ENCODE measurements at regions not wholly inside any gene's neighbourhood (a gene's known extent, or its start where the extent isn't known, plus 50 kb on each side); places are given as distances from the start of the nearest gene placed in this dataset.

GRCh38 chr7:42350801-42351200 is 113.8 kb upstream of the GLI3 start:
- H3K4me1 ChIP-seq (replicated peaks in 1 of 4; ENCODE audit: control insufficient read depth in 3 of 4, insufficient read depth in 4 of 4, low read length in 3 of 4), result peaks cover 4 to 8% (median 6%) of the 10 kb centered on the region in 4 experiments; a peak in 6 of 7 replicates
- ChIA-PET CTCF (ENCODE audit: partially characterized antibody) (no interaction called here), POLR2A (ENCODE audit: partially characterized antibody) (no interaction called here)
- H4K91ac ChIP-seq (replicated peaks; ENCODE audit: insufficient read length, low read length), result no peak overlapping the region
- H2BK12ac ChIP-seq (ENCODE audit: low read depth, low read length), result no peak overlapping the region
- H2AFZ ChIP-seq (ENCODE audit: low read length), result no peak overlapping the region
- H3K56ac ChIP-seq (replicated peaks; ENCODE audit: insufficient read length, low read depth, low read length), result no peak overlapping the region
- no peak overlapping the region for H3K4ac ChIP-seq (replicated peaks; ENCODE audit: insufficient read length, low read depth, low read length)
- no peaks in the 10 kb centered on the region for H3K36me3 ChIP-seq (ENCODE audit: control insufficient read depth in 2 of 4, insufficient read depth in 4 of 4, low read length in 3 of 4)
- no peaks in the 10 kb centered on the region for H3K79me2 ChIP-seq (ENCODE audit: control insufficient read depth in 1 of 2, insufficient read depth in 2 of 2, low read length in 2 of 2)
- no peak overlapping the region for H2BK120ac ChIP-seq (replicated peaks; ENCODE audit: low read depth, low read length)
- no peak overlapping the region for H3K4me3 ChIP-seq (ENCODE audit: extremely low read depth in 1 of 4, insufficient read depth in 2 of 4, low read depth in 3 of 4, low read length in 4 of 4)
- DNase-seq (ENCODE audit: low read depth in 1 of 2, low spot score in 2 of 2) (no peak), FAIRE-seq (no peak)
- WGBS, 2 experiments (ENCODE audit: extremely low coverage in 1 of 2, insufficient coverage in 1 of 2, insufficient read length in 1 of 2, insufficient replicate concordance in 2 of 2, low coverage in 1 of 2, low lambda C conversion rate in 2 of 2, missing lambda C conversion rate in 1 of 2), result 93% methylated on average over 2 of the region's 2 CpGs; no CpG with 5 or more reads in 1 of the 2 experiments
- H3K14ac ChIP-seq (ENCODE audit: insufficient read length), result no peak overlapping the region
- no peak overlapping the region for H3K18ac ChIP-seq (ENCODE audit: extremely low read depth, low read length)
- no peak overlapping the region for H2BK20ac ChIP-seq (ENCODE audit: low read length)
- H2BK15ac ChIP-seq (ENCODE audit: low read length), result no peak overlapping the region
- H3K27me3 ChIP-seq (replicated peaks in 1 of 4; ENCODE audit: control insufficient read depth in 3 of 4, extremely low read depth in 1 of 4, insufficient read depth in 3 of 4, low read length in 3 of 4), result no peaks in the 10 kb centered on the region
- H4K20me1 ChIP-seq (replicated peaks in 1 of 2; ENCODE audit: control insufficient read depth in 1 of 2, insufficient read depth in 2 of 2, low read length in 2 of 2), result no peaks in the 10 kb centered on the region
- no peaks in the 10 kb centered on the region for H3K23me2 ChIP-seq (ENCODE audit: low read depth, low read length)
- no peak overlapping the region for H3K4me2 ChIP-seq (ENCODE audit: insufficient read depth in 1 of 2, low read depth in 2 of 2, low read length in 2 of 2)
- no peak overlapping the region for H3K9ac ChIP-seq (replicated peaks in 1 of 4; ENCODE audit: extremely low read depth in 1 of 4, low read depth in 3 of 4, low read length in 3 of 4)
- H2BK5ac ChIP-seq (ENCODE audit: low read depth, low read length), result no peak overlapping the region
- H4K8ac ChIP-seq (ENCODE audit: extremely low read depth, insufficient read depth, low read length), result no peak overlapping the region
- H4K5ac ChIP-seq (ENCODE audit: insufficient read length, low read depth, low read length), result no peak overlapping the region
- no peaks in the 10 kb centered on the region for H3K9me3 ChIP-seq (ENCODE audit: insufficient read depth in 2 of 2, low read depth in 1 of 2, low read length in 1 of 2)
- H3K23ac ChIP-seq (ENCODE audit: insufficient read length), result no peak overlapping the region
- H3K79me1 ChIP-seq (ENCODE audit: low read depth, low read length), result no peaks in the 10 kb centered on the region
- no peak overlapping the region for H3K27ac ChIP-seq (ENCODE audit: low read depth, low read length)
- H2AK5ac ChIP-seq (ENCODE audit: low read depth, low read length), result no peak overlapping the region
- TF ChIP-seq ZNF274 (IDR thresholded peaks at IDR 0.05; ENCODE audit: borderline replicate concordance, extremely low read depth, low read length) (no peak), GABPA (IDR thresholded peaks at IDR 0.05; ENCODE audit: borderline replicate concordance, insufficient read depth, low read length) (no peak), CHD1 (IDR thresholded peaks at IDR 0.05; ENCODE audit: low read depth, low read length) (no peak), EZH2 (IDR thresholded peaks at IDR 0.05; ENCODE audit: low read depth, low read length, severe bottlenecking) (no peak), RNF2 (IDR thresholded peaks at IDR 0.05; ENCODE audit: borderline replicate concordance, low read depth, low read length, missing control alignments, poor library complexity, severe bottlenecking) (no peak), CTCF (IDR thresholded peaks at IDR 0.05; ENCODE audit: control extremely low read depth in 1 of 3, insufficient read depth in 1 of 3, low read depth in 1 of 3, low read length in 3 of 3) (no peak), ATF2 (IDR thresholded peaks at IDR 0.05; ENCODE audit: low read length) (no peak), CHD2 (IDR thresholded peaks at IDR 0.05; ENCODE audit: low read length) (no peak), RXRA (IDR thresholded peaks at IDR 0.05; ENCODE audit: insufficient read depth, low read depth, low read length) (no peak), GTF2F1 (IDR thresholded peaks at IDR 0.05; ENCODE audit: borderline replicate concordance, low read depth, low read length) (no peak)

Measured in H1 (cell line).